GM10248 (cell line): ENCODE measurements at regions not wholly inside any gene's neighbourhood (a gene's known extent, or its start where the extent isn't known, plus 50 kb on each side); places are given as distances from the start of the nearest gene placed in this dataset.

ENCODE experiments used
- CTCF ChIA-PET: fragments of 300-600 bp; sonication (Branson Sonifier 250); formaldehyde crosslinking; extraction: SDS; loops from one replicate; lab custom pipeline; 2021; ENCODE audit warnings: antibody characterized with exemption; lab: Yijun Ruan, JAX
- POLR2A ChIA-PET: fragments of 350-650 bp; sonication (Branson Sonifier 250); formaldehyde crosslinking; extraction: SDS; loops from one replicate; lab custom pipeline; 2020; ENCODE audit warnings: antibody characterized with exemption; lab: Yijun Ruan, JAX
- DNase-seq: peaks from one replicate; pipeline ENCODE4 v3.0.0; 2012; ENCODE audit errors: extremely low spot score
- CTCF ChIP-seq: IDR thresholded peaks from 2 replicates; pipeline ENCODE4 v1.5.1; 2012; ENCODE audit warnings: mild to moderate bottlenecking, low read depth; ENCODE audit errors: extremely low read depth, missing control alignments, control extremely low read depth

GRCh38 chr10:44201011-44201410 is 183.9 kb downstream of the CXCL12 start:
- no peak for TF ChIP-seq CTCF
- POLR2A ChIA-PET: interaction anchor here (0.7 kb wide), 1 partner anchor 782 kb away, joined by 7 read pairs; no protein-coding TSS in a partner anchor
- no peak for DNase-seq
- CTCF ChIA-PET: no interaction called here

GRCh38 chr10:44199991-44200655 is 184.8 kb downstream of the CXCL12 start:
- no peak for DNase-seq
- ChIA-PET POLR2A (no interaction called here), CTCF (no interaction called here)
- no peak for TF ChIP-seq CTCF

GRCh38 chr10:44199267-44199666 is 185.6 kb downstream of the CXCL12 start:
- CTCF ChIA-PET: no interaction called here
- POLR2A ChIA-PET: no interaction called here
- no peak for DNase-seq
- TF ChIP-seq CTCF: no peak

GRCh38 chr10:44198780-44199097 is 186.2 kb downstream of the CXCL12 start:
- no peak for TF ChIP-seq CTCF
- no peak for DNase-seq
- ChIA-PET POLR2A (no interaction called here), CTCF (no interaction called here)

- CTCF ChIA-PET: interaction anchor here (1.5 kb wide), 1 partner anchor 17 kb away, joined by 3 read pairs; no protein-coding TSS in a partner anchor
- DNase-seq: no peak
- TF ChIP-seq CTCF: no peak
- POLR2A ChIA-PET: no interaction called here
Observed at GRCh38 chr10:44198096-44198779, 186.7 kb downstream of the CXCL12 start.

- no peak for DNase-seq
- ChIA-PET CTCF (interaction anchor here (1.5 kb wide), 1 partner anchor 18 kb away, joined by 3 read pairs; no protein-coding TSS in a partner anchor), POLR2A (no interaction called here)
- no peak for TF ChIP-seq CTCF
Observed at GRCh38 chr10:44197646-44198045, 187.3 kb downstream of the CXCL12 start.
